ENCODE measurements at regions not wholly inside any gene's neighbourhood (a gene's known extent, or its start where the extent isn't known, plus 50 kb on each side); places are given as distances from the start of the nearest gene placed in this dataset.

DNA sequence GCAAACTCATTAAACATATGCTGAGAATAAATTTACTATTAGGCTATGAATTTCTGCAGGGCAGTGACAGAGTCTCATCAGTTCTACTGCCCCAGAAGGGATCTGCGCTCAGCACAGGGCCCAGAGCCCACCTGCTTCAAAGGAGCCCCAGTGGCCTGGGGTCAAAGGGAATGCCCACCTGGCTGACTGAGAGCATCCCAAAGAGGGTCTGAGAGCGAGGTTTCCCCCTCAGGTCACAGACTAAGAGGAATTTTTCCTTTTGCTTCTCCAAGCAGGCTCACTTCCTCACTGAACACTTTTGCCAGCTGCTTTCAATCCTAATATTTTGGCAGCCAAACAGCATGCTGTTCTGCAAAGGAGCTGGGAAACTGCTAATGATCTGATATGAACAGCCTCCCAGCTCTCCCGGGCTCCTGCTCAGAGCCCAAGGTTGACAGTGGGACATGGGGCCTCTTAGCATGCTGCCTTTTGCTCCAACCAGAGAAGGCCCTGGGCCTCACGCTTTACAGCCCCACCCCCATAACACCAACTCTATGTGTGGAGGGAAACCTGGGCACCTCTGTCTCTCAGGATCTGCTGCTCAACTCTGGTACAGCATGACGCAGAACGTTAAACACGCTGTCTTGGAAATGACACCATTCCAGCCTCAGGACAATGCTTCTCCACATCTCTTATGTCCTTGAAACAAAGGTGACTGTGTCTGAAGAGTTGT, 70.7 kb upstream of the SYT6 start:
- no peak for TF ChIP-seq PKNOX1 (IDR thresholded peaks at IDR 0.05)
- no peak for TF ChIP-seq NFRKB (IDR thresholded peaks at IDR 0.05)
- no peak for TF ChIP-seq SP1 (IDR thresholded peaks at IDR 0.05)
- TF ChIP-seq FOXK2 (IDR thresholded peaks at IDR 0.05) = no peak
- TF ChIP-seq FOXA1 (IDR thresholded peaks at IDR 0.05) = no peak
- TF ChIP-seq LEF1 (IDR thresholded peaks at IDR 0.05; ENCODE audit: borderline replicate concordance) = no peak
- no peak for TF ChIP-seq CTBP1 (IDR thresholded peaks at IDR 0.05; ENCODE audit: borderline replicate concordance)
- TF ChIP-seq L3MBTL2 (conservative IDR thresholded peaks at IDR 0.05) = no peak
- TF ChIP-seq HDGF (IDR thresholded peaks at IDR 0.05; ENCODE audit: borderline replicate concordance) = no peak
- no peak for TF ChIP-seq ZNF384 (IDR thresholded peaks at IDR 0.05)
- no peak for TF ChIP-seq SUZ12 (IDR thresholded peaks at IDR 0.05)
- no peak for TF ChIP-seq FOXM1 (IDR thresholded peaks at IDR 0.05; ENCODE audit: borderline replicate concordance)
- no peak for TF ChIP-seq BHLHE40 (IDR thresholded peaks at IDR 0.05; ENCODE audit: borderline replicate concordance)
- TF ChIP-seq TARDBP (IDR thresholded peaks at IDR 0.05) = no peak
- no peak for TF ChIP-seq ARNT (IDR thresholded peaks at IDR 0.05)
- TF ChIP-seq ELF4 (IDR thresholded peaks at IDR 0.05) = no peak
- CTCF ChIA-PET = no interaction called here
- POLR2A ChIA-PET = no interaction called here
- no peak for DNase-seq (ENCODE audit: extremely low spot score)

GRCh38 chr1:114222920-114223319, 69.3 kb upstream of the SYT6 start:
- TF ChIP-seq ELF4 (IDR thresholded peaks at IDR 0.05) = no peak
- TF ChIP-seq LEF1 (IDR thresholded peaks at IDR 0.05; ENCODE audit: borderline replicate concordance) = no peak
- ChIA-PET POLR2A (no interaction called here), CTCF (no interaction called here)
- no peak for DNase-seq (ENCODE audit: extremely low spot score)

- CTCF ChIA-PET = interaction anchor here (0.7 to 1.1 kb wide), 2 partner anchors 218 to 240 kb away, joined by 3 read pairs; partner anchors contain the start of gene OLFML3
- DNase-seq (ENCODE audit: extremely low spot score) = no peak
- POLR2A ChIA-PET = no interaction called here
- TF ChIP-seq CTBP1 (IDR thresholded peaks at IDR 0.05; ENCODE audit: borderline replicate concordance) (no peak), FOXA1 (IDR thresholded peaks at IDR 0.05) (no peak), HDGF (IDR thresholded peaks at IDR 0.05; ENCODE audit: borderline replicate concordance) (no peak), FOXK2 (IDR thresholded peaks at IDR 0.05) (no peak), NFRKB (IDR thresholded peaks at IDR 0.05) (no peak), ARNT (IDR thresholded peaks at IDR 0.05) (no peak), LEF1 (IDR thresholded peaks at IDR 0.05; ENCODE audit: borderline replicate concordance) (no peak), FOXM1 (IDR thresholded peaks at IDR 0.05; ENCODE audit: borderline replicate concordance) (no peak), SP1 (IDR thresholded peaks at IDR 0.05) (no peak), ELF4 (IDR thresholded peaks at IDR 0.05) (no peak), PKNOX1 (IDR thresholded peaks at IDR 0.05) (no peak), L3MBTL2 (conservative IDR thresholded peaks at IDR 0.05) (no peak), ZNF384 (IDR thresholded peaks at IDR 0.05) (no peak), SUZ12 (IDR thresholded peaks at IDR 0.05) (no peak), TARDBP (IDR thresholded peaks at IDR 0.05) (no peak), BHLHE40 (IDR thresholded peaks at IDR 0.05; ENCODE audit: borderline replicate concordance) (no peak)
Observed at GRCh38 chr1:114219172-114219868, 65.7 kb upstream of the SYT6 start.

GRCh38 chr1:114218361-114219171, 64.9 kb upstream of the SYT6 start:
- no peak for DNase-seq (ENCODE audit: extremely low spot score)
- POLR2A ChIA-PET = no interaction called here
- CTCF ChIA-PET = interaction anchor here (1.1 kb wide), 1 partner anchor 218 kb away, joined by 3 read pairs; no protein-coding TSS in a partner anchor
- TF ChIP-seq NFRKB (IDR thresholded peaks at IDR 0.05) = no peak
- no peak for TF ChIP-seq FOXK2 (IDR thresholded peaks at IDR 0.05)
- TF ChIP-seq FOXM1 (IDR thresholded peaks at IDR 0.05; ENCODE audit: borderline replicate concordance) = no peak
- no peak for TF ChIP-seq L3MBTL2 (conservative IDR thresholded peaks at IDR 0.05)
- no peak for TF ChIP-seq FOXA1 (IDR thresholded peaks at IDR 0.05)
- TF ChIP-seq PKNOX1 (IDR thresholded peaks at IDR 0.05) = no peak
- no peak for TF ChIP-seq LEF1 (IDR thresholded peaks at IDR 0.05; ENCODE audit: borderline replicate concordance)
- no peak for TF ChIP-seq CTBP1 (IDR thresholded peaks at IDR 0.05; ENCODE audit: borderline replicate concordance)
- no peak for TF ChIP-seq HDGF (IDR thresholded peaks at IDR 0.05; ENCODE audit: borderline replicate concordance)
- no peak for TF ChIP-seq SUZ12 (IDR thresholded peaks at IDR 0.05)

DNA sequence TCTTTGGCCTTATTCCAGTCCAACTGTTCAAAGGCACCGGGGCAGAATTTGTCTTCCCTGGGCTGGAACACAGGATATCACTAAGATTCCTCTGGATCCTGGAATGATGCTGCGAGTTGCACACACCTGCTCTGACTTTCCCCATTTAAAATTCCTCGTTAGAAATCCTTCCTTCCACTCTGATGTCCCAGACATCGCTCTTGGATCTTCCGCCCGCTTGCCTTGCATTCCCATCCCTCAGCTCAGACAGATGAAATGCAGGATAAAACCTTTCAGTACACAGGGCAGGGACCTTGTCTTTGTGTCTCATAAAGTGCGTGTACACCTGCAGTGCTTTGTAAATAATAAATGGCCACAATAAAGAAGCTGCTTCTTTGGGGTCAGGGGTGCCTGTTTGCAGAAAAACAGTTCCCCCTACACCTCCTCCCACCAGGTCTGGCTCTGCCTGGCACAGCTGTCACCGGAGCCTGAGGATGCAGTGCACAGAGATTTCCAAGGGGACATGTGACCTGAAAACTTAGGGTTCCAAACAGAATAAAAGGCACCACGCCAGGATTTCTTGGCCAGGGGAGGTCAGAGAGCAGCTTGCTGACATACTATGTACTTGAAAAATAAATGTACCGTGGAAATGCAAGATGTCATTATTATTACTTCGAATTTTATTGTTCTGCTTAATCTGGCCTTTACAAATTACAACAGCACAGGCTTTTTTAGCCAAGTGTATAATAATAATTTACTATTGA, 62.9 kb upstream of the SYT6 start:
- POLR2A ChIA-PET = no interaction called here
- no peak for DNase-seq (ENCODE audit: extremely low spot score)
- CTCF ChIA-PET = no interaction called here
- TF ChIP-seq PKNOX1 (IDR thresholded peaks at IDR 0.05) (no peak), LEF1 (IDR thresholded peaks at IDR 0.05; ENCODE audit: borderline replicate concordance) (no peak), HDGF (IDR thresholded peaks at IDR 0.05; ENCODE audit: borderline replicate concordance) (no peak)
